ENCODE measurements at regions not wholly inside any gene's neighbourhood (a gene's known extent, or its start where the extent isn't known, plus 50 kb on each side); places are given as distances from the start of the nearest gene placed in this dataset.

DNA sequence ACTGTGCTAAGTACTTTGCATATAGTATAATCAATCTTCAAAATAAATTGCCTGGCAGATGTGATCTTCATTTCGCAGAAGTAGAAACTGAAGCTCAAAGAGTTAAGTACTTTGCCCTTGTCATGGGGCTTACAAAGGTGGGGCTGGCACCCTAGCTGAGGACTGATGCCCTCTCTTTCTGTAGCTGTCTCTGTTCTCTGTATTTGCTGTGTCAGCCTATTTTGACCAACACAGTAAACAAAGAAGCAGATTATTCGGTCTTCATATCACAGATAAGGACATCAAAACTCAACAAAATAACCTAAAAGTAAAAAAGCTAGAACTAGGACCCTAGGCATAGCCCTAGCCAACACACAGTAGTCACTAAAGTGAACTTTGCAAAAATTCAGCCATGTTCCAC lies 570.5 kb upstream of the TENM3 start:
- Histone ChIP-seq H3K27me3 (replicated peaks; ENCODE audit: control insufficient read depth, insufficient read depth, low read length) (no peaks in the 10 kb centered on the region), H3K36me3 (ENCODE audit: control insufficient read depth, insufficient read depth, low read length) (no peaks in the 10 kb centered on the region)
- TF ChIP-seq, protein P1, sequence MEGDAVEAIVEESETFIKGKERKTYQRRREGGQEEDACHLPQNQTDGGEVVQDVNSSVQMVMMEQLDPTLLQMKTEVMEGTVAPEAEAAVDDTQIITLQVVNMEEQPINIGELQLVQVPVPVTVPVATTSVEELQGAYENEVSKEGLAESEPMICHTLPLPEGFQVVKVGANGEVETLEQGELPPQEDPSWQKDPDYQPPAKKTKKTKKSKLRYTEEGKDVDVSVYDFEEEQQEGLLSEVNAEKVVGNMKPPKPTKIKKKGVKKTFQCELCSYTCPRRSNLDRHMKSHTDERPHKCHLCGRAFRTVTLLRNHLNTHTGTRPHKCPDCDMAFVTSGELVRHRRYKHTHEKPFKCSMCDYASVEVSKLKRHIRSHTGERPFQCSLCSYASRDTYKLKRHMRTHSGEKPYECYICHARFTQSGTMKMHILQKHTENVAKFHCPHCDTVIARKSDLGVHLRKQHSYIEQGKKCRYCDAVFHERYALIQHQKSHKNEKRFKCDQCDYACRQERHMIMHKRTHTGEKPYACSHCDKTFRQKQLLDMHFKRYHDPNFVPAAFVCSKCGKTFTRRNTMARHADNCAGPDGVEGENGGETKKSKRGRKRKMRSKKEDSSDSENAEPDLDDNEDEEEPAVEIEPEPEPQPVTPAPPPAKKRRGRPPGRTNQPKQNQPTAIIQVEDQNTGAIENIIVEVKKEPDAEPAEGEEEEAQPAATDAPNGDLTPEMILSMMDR (IDR thresholded peaks at IDR 0.05; ENCODE audit: insufficient read depth, low read length, poor library complexity, severe bottlenecking): no peak

DNA sequence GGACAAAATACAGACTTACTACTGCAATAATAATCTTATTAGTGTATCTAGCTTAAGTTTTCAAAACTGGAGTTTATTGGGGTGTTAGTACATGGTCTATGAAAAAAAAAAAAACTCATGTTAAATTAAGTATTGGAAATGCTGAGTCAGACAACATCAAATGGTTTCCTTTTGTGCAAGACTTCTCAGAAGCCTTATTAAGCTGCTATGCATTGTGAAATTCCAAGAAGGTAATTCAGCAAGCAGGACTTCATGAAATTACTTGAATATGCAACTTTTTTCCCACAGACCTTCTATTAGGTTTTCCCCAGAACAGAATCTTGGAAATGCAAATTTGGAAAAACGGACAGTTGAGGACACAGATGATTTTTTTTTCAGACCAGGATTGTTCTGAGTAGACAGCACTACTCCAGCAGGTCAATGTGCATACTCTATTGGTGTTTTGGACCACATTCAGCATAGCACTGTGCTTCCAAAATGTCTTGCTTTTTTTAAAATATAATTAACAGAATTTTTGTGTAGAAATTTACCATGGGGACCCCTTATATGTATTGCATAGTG lies 568.8 kb upstream of the TENM3 start:
- H3K4me3 ChIP-seq (replicated peaks; ENCODE audit: low read depth, low read length): no peak overlapping the region
- H3K27me3 ChIP-seq (replicated peaks; ENCODE audit: control insufficient read depth, insufficient read depth, low read length): no peaks in the 10 kb centered on the region
- no peak for DNase-seq (ENCODE audit: extremely low read depth, insufficient read length)
- H3K36me3 ChIP-seq (ENCODE audit: control insufficient read depth, insufficient read depth, low read length): no peaks in the 10 kb centered on the region
- TF ChIP-seq, protein P1 (IDR thresholded peaks at IDR 0.05; ENCODE audit: insufficient read depth, low read length, poor library complexity, severe bottlenecking): no peak

More for the DNA sequence above, 570.5 kb upstream of the TENM3 start:
- DNase-seq (ENCODE audit: extremely low read depth, insufficient read length): no peak
- no peak overlapping the region for H3K4me3 ChIP-seq (replicated peaks; ENCODE audit: low read depth, low read length)

DNA sequence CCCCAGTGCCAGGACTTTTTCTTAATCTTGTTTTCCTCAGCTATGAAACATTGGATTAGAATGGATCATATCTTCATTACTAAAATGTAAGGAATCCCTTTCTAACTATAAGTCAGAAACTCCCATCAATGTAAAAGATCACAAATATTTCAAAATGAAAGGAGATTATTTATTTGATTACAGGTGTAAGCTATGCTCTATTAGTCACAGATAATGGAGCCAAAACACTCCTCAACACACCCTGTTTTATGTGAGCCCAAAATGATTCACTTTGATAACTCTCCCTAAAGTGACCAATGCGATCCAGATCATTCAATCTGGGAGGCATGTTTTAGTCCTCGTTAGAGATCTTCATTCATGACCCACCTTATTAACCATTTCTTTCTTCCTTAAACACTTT lies 566.7 kb upstream of the TENM3 start:
- TF ChIP-seq, protein P1 (IDR thresholded peaks at IDR 0.05; ENCODE audit: insufficient read depth, low read length, poor library complexity, severe bottlenecking): no peak
- no peaks in the 10 kb centered on the region for H3K27me3 ChIP-seq (replicated peaks; ENCODE audit: control insufficient read depth, insufficient read depth, low read length)
- H3K4me3 ChIP-seq (replicated peaks; ENCODE audit: low read depth, low read length): no peak overlapping the region
- no peaks in the 10 kb centered on the region for H3K36me3 ChIP-seq (ENCODE audit: control insufficient read depth, insufficient read depth, low read length)
- no peak for DNase-seq (ENCODE audit: extremely low read depth, insufficient read length)

- DNase-seq (ENCODE audit: extremely low read depth, insufficient read length): no peak
- Histone ChIP-seq H3K36me3 (ENCODE audit: control insufficient read depth, insufficient read depth, low read length) (no peaks in the 10 kb centered on the region), H3K27me3 (replicated peaks; ENCODE audit: control insufficient read depth, insufficient read depth, low read length) (no peaks in the 10 kb centered on the region), H3K4me3 (replicated peaks; ENCODE audit: low read depth, low read length) (no peak overlapping the region)
- TF ChIP-seq, protein P1 (IDR thresholded peaks at IDR 0.05; ENCODE audit: insufficient read depth, low read length, poor library complexity, severe bottlenecking): no peak
Measured at GRCh38 chr4:181677201-181677600, 566.0 kb upstream of the TENM3 start.

DNA sequence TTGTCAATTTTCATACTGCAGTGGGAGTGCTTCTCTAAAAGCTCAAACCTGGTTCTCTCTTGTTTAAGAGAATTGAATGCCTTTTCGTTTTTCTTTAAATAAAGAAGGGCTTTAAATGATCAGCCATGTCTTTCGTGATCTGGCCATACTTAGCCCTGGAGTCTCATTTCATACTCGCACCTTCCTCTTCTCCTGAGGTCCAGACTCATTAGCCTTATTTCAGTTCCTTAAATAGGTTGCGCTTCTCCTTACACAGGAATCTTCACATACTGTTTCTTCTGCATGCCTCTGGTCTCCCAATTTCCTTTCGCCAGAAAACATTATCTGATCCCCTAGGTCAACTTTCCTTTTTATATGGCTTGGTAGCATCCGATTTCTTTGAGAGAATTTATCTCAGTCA lies 565.6 kb upstream of the TENM3 start:
- TF ChIP-seq, protein P1 (IDR thresholded peaks at IDR 0.05; ENCODE audit: insufficient read depth, low read length, poor library complexity, severe bottlenecking): no peak
- no peak for DNase-seq (ENCODE audit: extremely low read depth, insufficient read length)

DNA sequence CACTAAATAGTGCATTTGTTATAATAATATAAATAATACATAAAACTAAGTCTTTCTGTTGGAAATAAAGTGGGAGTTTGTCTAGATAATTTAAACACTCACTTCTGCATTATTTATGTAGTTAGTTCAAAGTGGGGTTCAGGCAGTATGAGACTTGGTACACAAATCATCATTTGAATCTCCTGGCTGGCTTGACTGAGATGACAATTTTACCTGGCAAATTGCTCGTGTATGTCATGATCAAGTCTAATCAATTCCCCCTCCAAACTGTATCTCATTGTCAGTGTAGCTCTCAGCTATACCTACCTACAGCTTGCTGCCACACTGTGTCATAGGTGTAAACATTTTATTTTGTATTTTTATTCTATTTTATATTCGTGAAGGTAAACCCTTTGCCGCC lies 563.4 kb upstream of the TENM3 start:
- no peak overlapping the region for H3K4me3 ChIP-seq (replicated peaks; ENCODE audit: low read depth, low read length)
- H3K27me3 ChIP-seq (replicated peaks; ENCODE audit: control insufficient read depth, insufficient read depth, low read length): no peaks in the 10 kb centered on the region
- H3K36me3 ChIP-seq (ENCODE audit: control insufficient read depth, insufficient read depth, low read length): no peaks in the 10 kb centered on the region
- DNase-seq (ENCODE audit: extremely low read depth, insufficient read length): no peak
- TF ChIP-seq, protein P1 (IDR thresholded peaks at IDR 0.05; ENCODE audit: insufficient read depth, low read length, poor library complexity, severe bottlenecking): no peak

More for the DNA sequence above, 565.6 kb upstream of the TENM3 start:
- no peak overlapping the region for H3K4me3 ChIP-seq (replicated peaks; ENCODE audit: low read depth, low read length)
- H3K36me3 ChIP-seq (ENCODE audit: control insufficient read depth, insufficient read depth, low read length): no peaks in the 10 kb centered on the region
- H3K27me3 ChIP-seq (replicated peaks; ENCODE audit: control insufficient read depth, insufficient read depth, low read length): no peaks in the 10 kb centered on the region
